K562 (cell line): ENCODE measurements at regions not wholly inside any gene's neighbourhood (a gene's known extent, or its start where the extent isn't known, plus 50 kb on each side); places are given as distances from the start of the nearest gene placed in this dataset.

Source experiments
- ATAC-seq: fragments of 200-7000 bp; cut with Tn5 transposase; 3 replicates; pipeline ENCODE4 v1.9.1; 2020; ENCODE audit warnings: moderate library complexity
- BruUV-seq: library from RNA; stranded (reverse); fragments of 400-500 nt; replicated peaks from 2 replicates; lab custom pipeline; 2021; lab: Mats Ljungman, UMichigan
- CTCF ChIA-PET: fragments of 300-600 bp; formaldehyde crosslinking; extraction: SDS; loops from one replicate; lab custom pipeline; 2021; ENCODE audit warnings: low intra/inter-chr PET ratio; lab: Yijun Ruan, JAX
- POLR2A ChIA-PET: fragments of 300-600, 350-650 bp; sonication (Branson Sonifier 250); formaldehyde crosslinking; extraction: SDS; loops from one replicate; lab custom pipeline; 2021; ENCODE audit warnings: antibody characterized with exemption, inconsistent platforms; lab: Yijun Ruan, JAX
- DNase-seq, 4 experiments: peaks; one replicate each; pipeline versions ENCODE4 v3.0.0 to v3.0.0-alpha.2; 2011 to 2018; ENCODE audit warnings: low spot score in 3 of 4, mixed read lengths in 3 of 4; ENCODE audit errors: extremely low read depth in 1 of 4
- FAIRE-seq: peaks from 2 replicates; lab custom pipeline; 2011; peaks lifted over from hg19 to GRCh38; lab: Jason Lieb, UNC
- H2AFZ ChIP-seq: 2 replicates; pipeline ENCODE4 v1.6.0; 2011; ENCODE audit warnings: low read depth, low read length, control low read depth, inconsistent platforms
- H3K27ac ChIP-seq: fragments of 200-600 bp; 3 replicates; pipeline ENCODE4 v1.8.0; 2011; ENCODE audit warnings: low read depth, mild to moderate bottlenecking, control low read depth, inconsistent platforms, low read length, moderate library complexity, mixed read lengths; ENCODE audit errors: extremely low read depth
- H3K27me3 ChIP-seq, 2 experiments: fragments of 300-600 bp in 1 of 2; 2 replicates in 1 of 2; 3 replicates in 1 of 2; pipeline versions ENCODE4 v1.6.0 to v1.8.0; 2011; ENCODE audit warnings: inconsistent platforms in 2 of 2, low read length in 2 of 2, mild to moderate bottlenecking in 1 of 2, mixed read lengths in 1 of 2, moderate library complexity in 1 of 2; ENCODE audit not compliant: control insufficient read depth in 2 of 2, insufficient read depth in 2 of 2
- H3K36me3 ChIP-seq: fragments of 300-600 bp; 3 replicates; pipeline ENCODE4 v1.8.0; 2011; ENCODE audit warnings: mild to moderate bottlenecking, low read length, inconsistent platforms; ENCODE audit not compliant: control insufficient read depth, insufficient read depth
- H3K4me1 ChIP-seq, 2 experiments: fragments of 200-600 bp in 1 of 2; replicated peaks in 1 of 2; 2 replicates in 1 of 2; 3 replicates in 1 of 2; pipeline versions ENCODE4 v1.5.1 to v1.8.0; 2011; ENCODE audit warnings: inconsistent platforms in 2 of 2, low read length in 2 of 2, mild to moderate bottlenecking in 1 of 2, mixed read lengths in 1 of 2, moderate library complexity in 1 of 2; ENCODE audit not compliant: control insufficient read depth in 2 of 2, insufficient read depth in 2 of 2
- H3K4me2 ChIP-seq: 2 replicates; pipeline ENCODE4 v1.6.1; 2011; ENCODE audit warnings: low read length, control low read depth, inconsistent platforms, mixed read lengths; ENCODE audit not compliant: insufficient read depth
- H3K4me3 ChIP-seq: fragments of 200-600 bp; sonication (generic), shearing (Covaris generic); 2 replicates; pipeline ENCODE4 v1.5.1; 2016; ENCODE audit warnings: control low read depth, inconsistent platforms
- H3K79me2 ChIP-seq: fragments of 200-600 bp; 3 replicates; pipeline ENCODE4 v1.8.0; 2011; ENCODE audit warnings: low read length, inconsistent platforms; ENCODE audit not compliant: control insufficient read depth, insufficient read depth
- H3K9ac ChIP-seq, 2 experiments: 2 replicates each; pipeline versions ENCODE4 v1.6.0 to v1.6.1; 2011; ENCODE audit warnings: low read depth in 2 of 2, low read length in 2 of 2, control low read depth in 1 of 2, inconsistent platforms in 1 of 2, mild to moderate bottlenecking in 1 of 2, mixed read lengths in 1 of 2; ENCODE audit not compliant: insufficient read depth in 1 of 2
- H3K9me1 ChIP-seq: one replicate; pipeline ENCODE4 v1.6.0; 2011; ENCODE audit warnings: inconsistent platforms, mild to moderate bottlenecking, low read length, moderate library complexity; ENCODE audit not compliant: control insufficient read depth, insufficient read depth
- H3K9me3 ChIP-seq: replicated peaks from 2 replicates; pipeline ENCODE4 v1.5.1; 2011; ENCODE audit warnings: low read depth, low read length, inconsistent platforms; ENCODE audit not compliant: control insufficient read depth, insufficient read depth
- H4K20me1 ChIP-seq: replicated peaks from 2 replicates; pipeline ENCODE4 v1.6.1; 2011; ENCODE audit warnings: low read length, inconsistent platforms, mixed read lengths; ENCODE audit not compliant: control insufficient read depth, insufficient read depth
- ATF4 ChIP-seq: fragments of 450-650 bp; formaldehyde crosslinking; IDR thresholded peaks from 2 replicates; pipeline ENCODE4 v1.4.0; 2022; ENCODE audit warnings: mild to moderate bottlenecking, moderate library complexity
- CEBPG ChIP-seq, 3 experiments: fragments of 200-800 bp in 1 of 3; sonication (Bioruptor generic) in 1 of 3; sonication (generic) in 1 of 3; formaldehyde crosslinking in 1 of 3; IDR thresholded peaks in 2 of 3; conservative IDR thresholded peaks in 1 of 3; 2 replicates each; pipeline versions ENCODE4 v1.6.1 to v1.8.0; 2016 to 2022; ENCODE audit warnings: missing compliant biosample characterization in 2 of 3, missing genetic modification characterization in 2 of 3, mild to moderate bottlenecking in 1 of 3, missing genetic modification reagents in 1 of 3
- EWSR1 ChIP-seq: fragments of 450-650 bp; IDR thresholded peaks from 2 replicates; pipeline ENCODE4 v1.6.1; 2018; ENCODE audit warnings: borderline replicate concordance, mild to moderate bottlenecking, low read depth, moderate library complexity; ENCODE audit not compliant: partially characterized antibody
- IRF9 ChIP-seq: fragments of 450-650 bp; IDR thresholded peaks from 2 replicates; pipeline ENCODE4 v1.6.1; 2016; ENCODE audit warnings: missing biosample characterization, missing genetic modification characterization
- JUN ChIP-seq, 2 experiments: sonication (generic) in 1 of 2; formaldehyde crosslinking in 1 of 2; IDR thresholded peaks; 2 replicates each; pipeline versions ENCODE4 v1.6.1 to v1.8.0; 2012 to 2022; ENCODE audit warnings: borderline replicate concordance in 2 of 2, mild to moderate bottlenecking in 2 of 2, improper control_type of control experiment in 1 of 2, low read depth in 1 of 2, low read length in 1 of 2, missing genetic modification reagents in 1 of 2
- TRIM24 ChIP-seq, 2 experiments: fragments of 450-650 bp; IDR thresholded peaks; 2 replicates each; pipeline ENCODE4 v1.6.1; 2016
- ZFP30 ChIP-seq: fragments of 250-450 bp; sonication (Bioruptor Pico); IDR thresholded peaks from 2 replicates; pipeline ENCODE4 v1.8.0; 2022; ENCODE audit warnings: moderate library complexity, mild to moderate bottlenecking, inconsistent platforms, borderline replicate concordance
- ZFX ChIP-seq: sonication (generic); formaldehyde crosslinking; IDR thresholded peaks from 2 replicates; pipeline ENCODE4 v1.8.0; 2022; ENCODE audit warnings: mild to moderate bottlenecking, missing genetic modification reagents, moderate library complexity
- ZSCAN32 ChIP-seq: fragments of 450-650 bp; formaldehyde crosslinking; IDR thresholded peaks from 2 replicates; pipeline ENCODE4 v1.4.0; 2020; ENCODE audit warnings: mild to moderate bottlenecking, moderate library complexity
- WGBS: fragments of 100-300 bp; shearing (Covaris generic); methylation state at CpG from one replicate; pipeline ENCODE4 v1.1.6; 2016; ENCODE audit warnings: low coverage, mixed read lengths; ENCODE audit not compliant: insufficient coverage; ENCODE audit errors: missing lambda C conversion rate; 5-methylcytosine and 5-hydroxymethylcytosine counted together
- in situ Hi-C: fragments of 300-500 bp; cut with MboI; formaldehyde crosslinking; loops from 4 replicates; pipeline ENCODE4 v1.15.0; 2018; ENCODE audit warnings: inconsistent platforms, mixed read lengths
- intact Hi-C: fragments of 100-400 bp; cut with micrococcal nuclease; formaldehyde crosslinking; loops from 2 replicates; pipeline ENCODE4 v1.14.2; 2022
- TF ChIP-seq, protein P1 (sequence below), 2 experiments: fragments of 450-650 bp in 1 of 2; sonication (generic) in 1 of 2; formaldehyde crosslinking in 1 of 2; IDR thresholded peaks in 1 of 2; conservative IDR thresholded peaks in 1 of 2; 2 replicates each; pipeline versions ENCODE4 v1.6.1 to v1.8.1; 2016 to 2023; ENCODE audit warnings: mild to moderate bottlenecking in 2 of 2, moderate library complexity in 2 of 2, inconsistent platforms in 1 of 2, missing genetic modification reagents in 1 of 2

DNA sequence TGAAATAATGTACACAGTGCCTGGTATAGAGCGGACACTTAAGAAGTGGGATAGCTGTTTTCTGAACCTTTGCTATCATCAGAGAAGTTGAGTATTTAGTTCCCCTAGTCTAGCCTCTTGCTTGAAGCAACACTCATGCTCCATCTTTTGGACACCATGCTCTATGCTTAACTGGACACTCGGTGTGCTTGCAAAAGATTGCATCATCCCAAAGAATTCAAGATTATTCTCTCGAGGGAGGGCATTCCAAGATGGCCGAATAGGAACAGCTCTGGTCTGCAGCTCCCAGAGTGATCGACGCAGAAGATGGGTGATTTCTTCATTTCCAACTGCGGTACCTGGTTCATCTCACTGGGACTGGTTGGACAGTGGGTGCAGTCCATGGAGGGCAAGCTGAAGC lies 143.9 kb upstream of the FSHR start:
- FAIRE-seq: no peak
- H3K27me3 ChIP-seq: no peaks in the 10 kb centered on the region
- no peaks in the 10 kb centered on the region for H3K9me3 ChIP-seq
- no peaks in the 10 kb centered on the region for H3K79me2 ChIP-seq
- H3K9me1 ChIP-seq: no peaks in the 10 kb centered on the region
- 2% methylated on average over 7 of the region's 7 CpGs for WGBS
- H4K20me1 ChIP-seq: no peaks in the 10 kb centered on the region
- TF ChIP-seq ATF4 (CRISPR knock-in tag): peak; percentile 69; the same call in 1 of the 2 replicates
- no peak for TF ChIP-seq JUN (IDR thresholded peaks at IDR 0.05; ENCODE audit: borderline replicate concordance, low read depth, low read length)
- TF ChIP-seq JUN (CRISPR knock-in tag; IDR thresholded peaks at IDR 0.05; ENCODE audit: borderline replicate concordance): no peak
- TF ChIP-seq IRF9 (tag): 0 out of 2 replicates have a peak, but pooled peaks have one; percentile 36
- peak; percentile 63 for TF ChIP-seq CEBPG (CRISPR knock-in tag; IDR thresholded peaks at IDR 0.05)
- peak; percentile 69 to 79; a peak in 3 of 4 replicates for TF ChIP-seq CEBPG (tag; conservative IDR thresholded peaks at IDR 0.05 in 1 of 2, IDR thresholded peaks at IDR 0.05 in 1 of 2)
- TF ChIP-seq, protein P1, sequence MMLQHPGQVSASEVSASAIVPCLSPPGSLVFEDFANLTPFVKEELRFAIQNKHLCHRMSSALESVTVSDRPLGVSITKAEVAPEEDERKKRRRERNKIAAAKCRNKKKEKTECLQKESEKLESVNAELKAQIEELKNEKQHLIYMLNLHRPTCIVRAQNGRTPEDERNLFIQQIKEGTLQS (IDR thresholded peaks at IDR 0.05): peak; percentile 49
- TF ChIP-seq, protein P1 (CRISPR knock-in tag; conservative IDR thresholded peaks at IDR 0.05): no peak
- no peak for TF ChIP-seq EWSR1
- no peak for TF ChIP-seq ZFX (CRISPR knock-in tag)
- no peak for TF ChIP-seq ZFP30 (CRISPR knock-in tag)
- TF ChIP-seq ZSCAN32 (CRISPR knock-in tag): peak; percentile 73
- peak in 1 of 2 experiments; percentile 19; a peak in 1 of 4 replicates for TF ChIP-seq TRIM24 (IDR thresholded peaks at IDR 0.05)
- no peak overlapping the region for H3K4me3 ChIP-seq
- ChIA-PET POLR2A (no interaction called here), CTCF (no interaction called here)
- ATAC-seq: no peak
- H3K27ac ChIP-seq: no peak overlapping the region
- in situ Hi-C loops (no loop called here), intact Hi-C loops (no loop called here)
- no peaks in the 10 kb centered on the region for H3K4me1 ChIP-seq
- H2AFZ ChIP-seq: no peak overlapping the region
- no peak overlapping the region for H3K4me2 ChIP-seq
- BruUV-seq: no TSS peak
- no peak for DNase-seq
- no peak overlapping the region for H3K9ac ChIP-seq
- H3K36me3 ChIP-seq: no peaks in the 10 kb centered on the region
